H9 (cell line): ENCODE measurements at regions not wholly inside any gene's neighbourhood (a gene's known extent, or its start where the extent isn't known, plus 50 kb on each side); places are given as distances from the start of the nearest gene placed in this dataset.

ENCODE experiments used
- DNase-seq: peaks from one replicate; pipeline ENCODE4 v3.0.0-alpha.2; 2017
- H2AFZ ChIP-seq: one replicate; pipeline ENCODE4 v1.6.1; 2013; ENCODE audit warnings: mild to moderate bottlenecking, low read length, control low read depth, moderate library complexity
- H2AK5ac ChIP-seq: 2 replicates; pipeline ENCODE4 v1.6.1; 2013; ENCODE audit warnings: low read length, control low read depth, mixed read lengths; ENCODE audit not compliant: insufficient read length
- H2BK120ac ChIP-seq: one replicate; pipeline ENCODE4 v1.6.1; 2013; ENCODE audit warnings: low read depth, mild to moderate bottlenecking, low read length, control low read depth, inconsistent platforms; ENCODE audit not compliant: poor library complexity, severe bottlenecking
- H2BK12ac ChIP-seq: 2 replicates; pipeline ENCODE4 v1.6.1; 2013; ENCODE audit warnings: low read length, control low read depth, mixed read lengths, low read depth; ENCODE audit not compliant: insufficient read length
- H2BK15ac ChIP-seq: 2 replicates; pipeline ENCODE4 v1.6.1; 2013; ENCODE audit warnings: low read depth, low read length, control low read depth
- H2BK20ac ChIP-seq: one replicate; pipeline ENCODE4 v1.6.1; 2013; ENCODE audit warnings: low read depth, mild to moderate bottlenecking, low read length, control low read depth, inconsistent platforms; ENCODE audit not compliant: poor library complexity, severe bottlenecking
- H2BK5ac ChIP-seq: 2 replicates; pipeline ENCODE4 v1.6.1; 2013; ENCODE audit warnings: low read length, control low read depth, mixed read lengths; ENCODE audit not compliant: insufficient read length
- H3K14ac ChIP-seq: 2 replicates; pipeline ENCODE4 v1.6.1; 2013; ENCODE audit warnings: low read length, control low read depth; ENCODE audit not compliant: insufficient read depth
- H3K18ac ChIP-seq: 2 replicates; pipeline ENCODE4 v1.6.1; 2013; ENCODE audit warnings: low read depth, mild to moderate bottlenecking, mixed read lengths, low read length, control low read depth; ENCODE audit not compliant: insufficient read length
- H3K23ac ChIP-seq: 2 replicates; pipeline ENCODE4 v1.6.1; 2013; ENCODE audit warnings: low read length, control low read depth, mixed read lengths, low read depth; ENCODE audit not compliant: insufficient read length
- H3K23me2 ChIP-seq: 2 replicates; pipeline ENCODE4 v1.6.1; 2013; ENCODE audit warnings: low read depth, mild to moderate bottlenecking, mixed read lengths, low read length, control low read depth; ENCODE audit not compliant: insufficient read length, poor library complexity, severe bottlenecking
- H3K27ac ChIP-seq: 2 replicates; pipeline ENCODE4 v1.5.1; 2013; ENCODE audit warnings: low read length, control low read depth, mixed read lengths, low read depth; ENCODE audit not compliant: insufficient read length
- H3K27me3 ChIP-seq: 2 replicates; pipeline ENCODE4 v1.6.1; 2013; ENCODE audit warnings: low read length, control low read depth, inconsistent platforms; ENCODE audit not compliant: insufficient read depth
- H3K4ac ChIP-seq: 2 replicates; pipeline ENCODE4 v1.6.1; 2013; ENCODE audit warnings: low read depth, mild to moderate bottlenecking, control low read depth, inconsistent platforms, low read length, moderate library complexity
- H3K4me1 ChIP-seq: 2 replicates; pipeline ENCODE4 v1.6.1; 2013; ENCODE audit warnings: low read length, control low read depth, inconsistent platforms; ENCODE audit not compliant: insufficient read depth
- H3K4me2 ChIP-seq: 2 replicates; pipeline ENCODE4 v1.6.1; 2013; ENCODE audit warnings: low read length, control low read depth, mixed read lengths; ENCODE audit not compliant: insufficient read length, insufficient read depth
- H3K56ac ChIP-seq: 2 replicates; pipeline ENCODE4 v1.6.1; 2013; ENCODE audit warnings: low read depth, mild to moderate bottlenecking, mixed read lengths, low read length, control low read depth; ENCODE audit not compliant: insufficient read length
- H3K79me1 ChIP-seq: 2 replicates; pipeline ENCODE4 v1.6.1; 2013; ENCODE audit warnings: low read depth, mild to moderate bottlenecking, moderate library complexity, low read length, control low read depth, inconsistent platforms; ENCODE audit not compliant: insufficient read depth, poor library complexity, severe bottlenecking
- H3K79me2 ChIP-seq: 2 replicates; pipeline ENCODE4 v1.6.1; 2013; ENCODE audit warnings: low read length, control low read depth, inconsistent platforms; ENCODE audit not compliant: insufficient read depth
- H3K9ac ChIP-seq: 2 replicates; pipeline ENCODE4 v1.6.1; 2013; ENCODE audit warnings: low read length, control low read depth, mixed read lengths; ENCODE audit not compliant: insufficient read length; ENCODE audit errors: extremely low read depth
- H3K9me3 ChIP-seq: one replicate; pipeline ENCODE4 v1.6.1; 2013; ENCODE audit warnings: low read depth, low read length, inconsistent platforms; ENCODE audit not compliant: control insufficient read depth
- H3T11ph ChIP-seq: one replicate; pipeline ENCODE4 v1.6.1; 2013; ENCODE audit warnings: mild to moderate bottlenecking, low read length, control low read depth, inconsistent platforms
- H4K20me1 ChIP-seq: one replicate; pipeline ENCODE4 v1.6.1; 2013; ENCODE audit not compliant: control insufficient read depth, insufficient read length, insufficient read depth
- H4K5ac ChIP-seq: 2 replicates; pipeline ENCODE4 v1.6.1; 2013; ENCODE audit warnings: low read depth, mild to moderate bottlenecking, mixed read lengths, low read length, control low read depth; ENCODE audit not compliant: insufficient read length
- H4K8ac ChIP-seq: replicated peaks from 2 replicates; pipeline ENCODE4 v1.6.1; 2013; ENCODE audit warnings: low read length, control low read depth, mixed read lengths, low read depth; ENCODE audit not compliant: insufficient read length
- H4K91ac ChIP-seq: 2 replicates; pipeline ENCODE4 v1.6.1; 2013; ENCODE audit warnings: low read depth, mild to moderate bottlenecking, moderate library complexity, mixed read lengths, low read length, control low read depth; ENCODE audit not compliant: insufficient read length
- H3K27ac Mint-ChIP-seq, 3 experiments: 2 replicates in 2 of 3; 3 replicates in 1 of 3; pipeline ENCODE4 v1.8.0; 2020 to 2021; ENCODE audit warnings: mixed read lengths in 3 of 3, mild to moderate bottlenecking in 1 of 3, moderate library complexity in 1 of 3
- H3K27me3 Mint-ChIP-seq: 2 replicates; pipeline ENCODE4 v1.8.0; 2021; ENCODE audit warnings: low read depth, mild to moderate bottlenecking, moderate library complexity, mixed read lengths
- H3K36me3 Mint-ChIP-seq, 3 experiments: 2 replicates in 2 of 3; 3 replicates in 1 of 3; pipeline ENCODE4 v1.8.0; 2020 to 2021; ENCODE audit warnings: low read depth in 3 of 3, mixed read lengths in 3 of 3; ENCODE audit not compliant: insufficient read depth in 1 of 3
- H3K4me1 Mint-ChIP-seq, 2 experiments: 2 replicates each; pipeline ENCODE4 v1.8.0; 2020; ENCODE audit warnings: mixed read lengths in 2 of 2
- H3K4me3 Mint-ChIP-seq, 2 experiments: 2 replicates in 1 of 2; 3 replicates in 1 of 2; pipeline ENCODE4 v1.8.0; 2020 to 2021; ENCODE audit warnings: mild to moderate bottlenecking in 2 of 2, mixed read lengths in 2 of 2, moderate library complexity in 1 of 2
- H3K9me3 Mint-ChIP-seq, 2 experiments: 2 replicates in 1 of 2; 3 replicates in 1 of 2; pipeline ENCODE4 v1.8.0; 2020; ENCODE audit warnings: mild to moderate bottlenecking in 2 of 2, mixed read lengths in 2 of 2, moderate library complexity in 1 of 2
- WGBS: extraction: QIAGEN DNeasy Blood & Tissue Kit; methylation state at CpG from one replicate; pipeline ENCODE4 v1.1.7; 2013; ENCODE audit warnings: missing lambda C conversion rate, low lambda C conversion rate, mixed read lengths; ENCODE audit not compliant: insufficient read length; ENCODE audit errors: extremely low coverage; 5-methylcytosine and 5-hydroxymethylcytosine counted together
- TF ChIP-seq, protein P1 (sequence below): fragments of 200-600 bp; sonication (generic); conservative IDR thresholded peaks from 3 replicates; pipeline ENCODE4 v1.8.0; 2021; ENCODE audit warnings: antibody characterized with exemption, mild to moderate bottlenecking

DNA sequence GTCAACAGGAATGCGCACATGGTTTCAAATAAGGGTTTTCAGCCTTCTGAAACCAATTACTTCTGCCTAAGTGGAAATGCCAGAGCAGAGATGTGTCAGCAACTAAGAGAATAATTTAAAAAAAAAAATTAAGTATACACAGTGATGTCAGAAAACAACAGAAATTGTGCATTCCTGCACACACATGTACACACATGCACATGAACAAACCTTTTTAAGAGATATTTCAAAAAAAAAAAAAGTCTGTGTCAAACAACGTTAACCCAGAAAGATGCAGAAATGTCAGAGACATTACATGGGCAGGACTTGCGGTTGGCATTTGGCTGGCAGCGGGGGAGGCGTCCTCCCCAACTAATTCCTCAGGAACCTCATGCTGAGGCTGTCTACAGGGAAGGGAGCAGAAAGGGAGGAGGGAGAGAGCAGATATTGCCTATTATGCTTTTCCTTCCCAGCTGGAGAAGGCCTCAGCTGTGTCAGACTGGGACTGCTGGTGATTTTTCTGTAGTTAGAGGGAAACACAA lies 536.9 kb upstream of the WWC1 start:
- WGBS = no CpG with 5 or more reads among the region's 5 CpGs
- Histone ChIP-seq H2AFZ (no peak overlapping the region), H4K91ac (no peak overlapping the region), H2AK5ac (no peak overlapping the region), H2BK5ac (no peak overlapping the region), H3K18ac (no peak overlapping the region), H3K4ac (no peak overlapping the region), H3K4me2 (no peak overlapping the region), H3K23ac (no peak overlapping the region), H3K79me1 (no peaks in the 10 kb centered on the region), H3K79me2 (no peaks in the 10 kb centered on the region), H2BK12ac (no peak overlapping the region), H3K4me1 (peaks cover 4% of the 10 kb centered on the region; the same call in 1 of the 2 replicates), H3K23me2 (no peaks in the 10 kb centered on the region), H3K56ac (no peak overlapping the region), H2BK120ac (no peak overlapping the region), H4K20me1 (no peaks in the 10 kb centered on the region), H4K5ac (no peak overlapping the region), H3T11ph (no peak overlapping the region), H3K9ac (no peak overlapping the region), H2BK20ac (no peak overlapping the region), H3K27me3 (no peaks in the 10 kb centered on the region), H3K14ac (no peak overlapping the region), H3K9me3 (no peaks in the 10 kb centered on the region), H2BK15ac (no peak overlapping the region), H4K8ac (no peak overlapping the region), H3K27ac (no peak overlapping the region)
- no peaks in the 10 kb centered on the region for H3K36me3 Mint-ChIP-seq
- TF ChIP-seq, protein P1, sequence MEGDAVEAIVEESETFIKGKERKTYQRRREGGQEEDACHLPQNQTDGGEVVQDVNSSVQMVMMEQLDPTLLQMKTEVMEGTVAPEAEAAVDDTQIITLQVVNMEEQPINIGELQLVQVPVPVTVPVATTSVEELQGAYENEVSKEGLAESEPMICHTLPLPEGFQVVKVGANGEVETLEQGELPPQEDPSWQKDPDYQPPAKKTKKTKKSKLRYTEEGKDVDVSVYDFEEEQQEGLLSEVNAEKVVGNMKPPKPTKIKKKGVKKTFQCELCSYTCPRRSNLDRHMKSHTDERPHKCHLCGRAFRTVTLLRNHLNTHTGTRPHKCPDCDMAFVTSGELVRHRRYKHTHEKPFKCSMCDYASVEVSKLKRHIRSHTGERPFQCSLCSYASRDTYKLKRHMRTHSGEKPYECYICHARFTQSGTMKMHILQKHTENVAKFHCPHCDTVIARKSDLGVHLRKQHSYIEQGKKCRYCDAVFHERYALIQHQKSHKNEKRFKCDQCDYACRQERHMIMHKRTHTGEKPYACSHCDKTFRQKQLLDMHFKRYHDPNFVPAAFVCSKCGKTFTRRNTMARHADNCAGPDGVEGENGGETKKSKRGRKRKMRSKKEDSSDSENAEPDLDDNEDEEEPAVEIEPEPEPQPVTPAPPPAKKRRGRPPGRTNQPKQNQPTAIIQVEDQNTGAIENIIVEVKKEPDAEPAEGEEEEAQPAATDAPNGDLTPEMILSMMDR = no peak
- no peak for DNase-seq
- H3K9me3 Mint-ChIP-seq = no peaks in the 10 kb centered on the region
- H3K4me1 Mint-ChIP-seq = peaks cover 6% of the 10 kb centered on the region in 2 experiments
- no peaks in the 10 kb centered on the region for H3K27me3 Mint-ChIP-seq
- no peak overlapping the region for H3K4me3 Mint-ChIP-seq
- no peak overlapping the region for H3K27ac Mint-ChIP-seq
